GM23338 (cell line): ENCODE measurements at regions not wholly inside any gene's neighbourhood (a gene's known extent, or its start where the extent isn't known, plus 50 kb on each side); places are given as distances from the start of the nearest gene placed in this dataset.

Experiments used
- ATAC-seq: fragments of 200-7000 bp; cut with Tn5 transposase; 3 replicates; pipeline ENCODE4 v1.9.1; 2020
- DNase-seq: peaks from one replicate; pipeline ENCODE4 v3.0.0-alpha.2; 2015; ENCODE audit warnings: low spot score
- H2AFZ ChIP-seq: fragments of 200-600 bp; sonication (generic); 2 replicates; pipeline ENCODE4 v1.8.0; 2016; ENCODE audit warnings: antibody characterized with exemption, mild to moderate bottlenecking, moderate library complexity
- H3F3A ChIP-seq: fragments of 200-600 bp; sonication (generic); replicated peaks from 2 replicates; pipeline ENCODE4 v1.8.0; 2017; ENCODE audit warnings: antibody characterized with exemption, mixed run types, low read depth
- H3K27ac ChIP-seq: fragments of 200-600 bp; sonication (generic); 2 replicates; pipeline ENCODE4 v1.6.1; 2016; ENCODE audit warnings: low read depth
- H3K27me3 ChIP-seq: fragments of 200-600 bp; sonication (generic); 2 replicates; pipeline ENCODE4 v1.8.0; 2016; ENCODE audit warnings: mild to moderate bottlenecking, mixed run types, moderate library complexity; ENCODE audit not compliant: insufficient read depth
- H3K36me3 ChIP-seq: fragments of 200-600 bp; sonication (generic); 2 replicates; pipeline ENCODE4 v1.8.0; 2016; ENCODE audit warnings: mild to moderate bottlenecking; ENCODE audit not compliant: insufficient read depth
- H3K4me1 ChIP-seq: fragments of 200-600 bp; sonication (generic); 2 replicates; pipeline ENCODE4 v1.8.0; 2016; ENCODE audit warnings: mild to moderate bottlenecking, moderate library complexity; ENCODE audit not compliant: insufficient read depth
- H3K4me2 ChIP-seq: fragments of 200-600 bp; sonication (generic); 2 replicates; pipeline ENCODE4 v1.7.1; 2017; ENCODE audit warnings: mixed run types
- H3K4me3 ChIP-seq: fragments of 200-600 bp; sonication (generic); 2 replicates; pipeline ENCODE4 v1.6.1; 2016; ENCODE audit warnings: mixed run types
- H3K79me2 ChIP-seq: fragments of 200-600 bp; sonication (generic); replicated peaks from 2 replicates; pipeline ENCODE4 v1.8.0; 2017; ENCODE audit warnings: mild to moderate bottlenecking; ENCODE audit not compliant: insufficient read depth
- H3K9me2 ChIP-seq: fragments of 200-600 bp; sonication (generic); 2 replicates; pipeline ENCODE4 v1.8.0; 2017; ENCODE audit not compliant: insufficient read depth
- H4K20me1 ChIP-seq: fragments of 200-600 bp; sonication (generic); replicated peaks from 2 replicates; pipeline ENCODE4 v1.8.0; 2017; ENCODE audit warnings: mild to moderate bottlenecking; ENCODE audit not compliant: insufficient read depth
- H3K27ac Mint-ChIP-seq: 2 replicates; pipeline ENCODE4 v1.8.0; 2020; ENCODE audit warnings: inconsistent platforms, mild to moderate bottlenecking, moderate library complexity, mixed read lengths
- H3K27me3 Mint-ChIP-seq: 3 replicates; pipeline ENCODE4 v1.8.0; 2022; ENCODE audit warnings: low read depth, mild to moderate bottlenecking, moderate library complexity, mixed read lengths, inconsistent platforms; ENCODE audit not compliant: insufficient read depth, poor library complexity
- H3K36me3 Mint-ChIP-seq: 3 replicates; pipeline ENCODE4 v1.8.0; 2021; ENCODE audit warnings: low read depth, mild to moderate bottlenecking, inconsistent platforms, moderate library complexity, mixed read lengths
- H3K4me1 Mint-ChIP-seq: 3 replicates; pipeline ENCODE4 v1.8.0; 2020; ENCODE audit warnings: mild to moderate bottlenecking, inconsistent platforms, mixed read lengths
- H3K4me3 Mint-ChIP-seq: 3 replicates; pipeline ENCODE4 v1.8.0; 2021; ENCODE audit warnings: moderate library complexity, mild to moderate bottlenecking, inconsistent platforms, mixed read lengths
- H3K9me3 Mint-ChIP-seq: 3 replicates; pipeline ENCODE4 v1.8.0; 2020; ENCODE audit warnings: moderate library complexity, mild to moderate bottlenecking, inconsistent platforms, mixed read lengths
- CREB1 ChIP-seq: fragments of 250-450 bp; sonication (Bioruptor Pico); IDR thresholded peaks from 2 replicates; pipeline ENCODE4 v1.5.0; 2020; ENCODE audit warnings: low read depth, mild to moderate bottlenecking, moderate library complexity
- CTCF ChIP-seq, 2 experiments: fragments of 200-600 bp in 1 of 2; sonication (generic) in 1 of 2; conservative IDR thresholded peaks; 2 replicates each; pipeline versions ENCODE4 v1.5.1 to v1.6.1; 2016 to 2017; ENCODE audit warnings: antibody characterized with exemption in 2 of 2, low read depth in 2 of 2, mild to moderate bottlenecking in 2 of 2, moderate library complexity in 1 of 2
- EZH2 ChIP-seq: fragments of 200-600 bp; sonication (generic); IDR thresholded peaks from one replicate; pipeline ENCODE4 v1.8.0; 2017; ENCODE audit warnings: antibody characterized with exemption, mild to moderate bottlenecking, low read depth; ENCODE audit not compliant: unreplicated experiment
- EZH2phosphoT487 ChIP-seq: fragments of 200-600 bp; sonication (generic); IDR thresholded peaks from one replicate; pipeline ENCODE4 v1.8.1; 2018; ENCODE audit warnings: antibody characterized with exemption; ENCODE audit not compliant: unreplicated experiment
- JUNB ChIP-seq: IDR thresholded peaks from one replicate; pipeline ENCODE4 v1.6.1; 2016; ENCODE audit warnings: antibody characterized with exemption; ENCODE audit not compliant: unreplicated experiment
- NANOG ChIP-seq: IDR thresholded peaks from 2 replicates; pipeline ENCODE4 v1.6.1; 2016; ENCODE audit warnings: antibody characterized with exemption, borderline replicate concordance
- POLR2AphosphoS5 ChIP-seq: IDR thresholded peaks from 2 replicates; pipeline ENCODE4 v1.6.1; 2016; ENCODE audit warnings: antibody characterized with exemption, low read depth
- STAT1 ChIP-seq: IDR thresholded peaks from one replicate; pipeline ENCODE4 v1.6.1; 2016; ENCODE audit warnings: antibody characterized with exemption; ENCODE audit not compliant: unreplicated experiment
- ZNF114 ChIP-seq: fragments of 250-450 bp; sonication (Bioruptor Pico); IDR thresholded peaks from 2 replicates; pipeline ENCODE4 v1.5.0; 2020; ENCODE audit warnings: mild to moderate bottlenecking, moderate library complexity
- ZNF331 ChIP-seq: fragments of 250-450 bp; sonication (Bioruptor Pico); IDR thresholded peaks from 2 replicates; pipeline ENCODE4 v1.5.0; 2020; ENCODE audit warnings: low read depth, mild to moderate bottlenecking, moderate library complexity
- TF ChIP-seq, protein P1 (sequence below): IDR thresholded peaks from one replicate; pipeline ENCODE4 v1.6.1; 2018; ENCODE audit warnings: antibody characterized with exemption; ENCODE audit not compliant: unreplicated experiment
- TF ChIP-seq, protein P2 (sequence below): IDR thresholded peaks from 2 replicates; pipeline ENCODE4 v1.6.1; 2016; ENCODE audit warnings: antibody characterized with exemption
- TF ChIP-seq, protein P3 (sequence below): fragments of 250-450 bp; sonication (Bioruptor Pico); IDR thresholded peaks from 2 replicates; pipeline ENCODE4 v1.5.0; 2020; ENCODE audit warnings: mild to moderate bottlenecking, moderate library complexity

DNA sequence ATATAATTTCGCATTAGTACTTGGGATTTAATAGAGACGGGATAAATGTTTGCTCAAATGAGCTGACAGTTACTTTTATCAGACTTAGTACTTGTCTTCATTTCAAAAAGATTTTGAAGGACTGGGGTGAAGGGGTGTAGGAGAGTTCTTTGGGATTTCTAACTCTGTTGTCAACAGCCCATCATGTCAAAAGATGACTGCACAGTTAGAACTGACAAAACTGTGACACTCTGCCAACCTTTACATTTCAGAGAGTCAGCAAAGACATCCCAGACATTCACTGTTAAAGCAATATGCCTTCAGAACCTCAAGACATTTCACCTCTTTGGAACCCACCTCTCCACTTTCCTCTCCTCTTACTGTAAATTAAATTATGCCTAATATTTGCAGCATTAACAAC is 285.4 kb upstream of the SPHKAP start:
- no peaks in the 10 kb centered on the region for H3K27me3 ChIP-seq
- DNase-seq (no peak), ATAC-seq (no peak)
- Mint-ChIP-seq H3K27ac (no peak overlapping the region; the same call in 1 of the 2 replicates), H3K4me3 (no peak overlapping the region), H3K36me3 (peaks cover 3% of the 10 kb centered on the region; the same call in 2 of the 3 replicates), H3K9me3 (peaks cover 3% of the 10 kb centered on the region; the same call in 1 of the 3 replicates), H3K4me1 (peaks cover 8% of the 10 kb centered on the region; the same call in 2 of the 3 replicates), H3K27me3 (no peaks in the 10 kb centered on the region)
- H3K4me2 ChIP-seq = no peak overlapping the region
- H3K79me2 ChIP-seq = no peaks in the 10 kb centered on the region
- H3K27ac ChIP-seq = no peak overlapping the region
- no peaks in the 10 kb centered on the region for H4K20me1 ChIP-seq
- no peak overlapping the region for H3K4me3 ChIP-seq
- H3K9me2 ChIP-seq = peaks cover 9% of the 10 kb centered on the region; the same call in 1 of the 2 replicates
- no peak overlapping the region for H2AFZ ChIP-seq
- H3K36me3 ChIP-seq = no peaks in the 10 kb centered on the region
- TF ChIP-seq POLR2AphosphoS5 (no peak), NANOG (no peak), ZNF331 (no peak), CREB1 (CRISPR knock-in tag) (no peak), CTCF (conservative IDR thresholded peaks at IDR 0.05; ENCODE audit: low read depth in 2 of 2) (no peak), JUNB (no peak), EZH2 (no peak), STAT1 (no peak), ZNF114 (CRISPR knock-in tag) (no peak), EZH2phosphoT487 (no peak)
- TF ChIP-seq, protein P1, sequence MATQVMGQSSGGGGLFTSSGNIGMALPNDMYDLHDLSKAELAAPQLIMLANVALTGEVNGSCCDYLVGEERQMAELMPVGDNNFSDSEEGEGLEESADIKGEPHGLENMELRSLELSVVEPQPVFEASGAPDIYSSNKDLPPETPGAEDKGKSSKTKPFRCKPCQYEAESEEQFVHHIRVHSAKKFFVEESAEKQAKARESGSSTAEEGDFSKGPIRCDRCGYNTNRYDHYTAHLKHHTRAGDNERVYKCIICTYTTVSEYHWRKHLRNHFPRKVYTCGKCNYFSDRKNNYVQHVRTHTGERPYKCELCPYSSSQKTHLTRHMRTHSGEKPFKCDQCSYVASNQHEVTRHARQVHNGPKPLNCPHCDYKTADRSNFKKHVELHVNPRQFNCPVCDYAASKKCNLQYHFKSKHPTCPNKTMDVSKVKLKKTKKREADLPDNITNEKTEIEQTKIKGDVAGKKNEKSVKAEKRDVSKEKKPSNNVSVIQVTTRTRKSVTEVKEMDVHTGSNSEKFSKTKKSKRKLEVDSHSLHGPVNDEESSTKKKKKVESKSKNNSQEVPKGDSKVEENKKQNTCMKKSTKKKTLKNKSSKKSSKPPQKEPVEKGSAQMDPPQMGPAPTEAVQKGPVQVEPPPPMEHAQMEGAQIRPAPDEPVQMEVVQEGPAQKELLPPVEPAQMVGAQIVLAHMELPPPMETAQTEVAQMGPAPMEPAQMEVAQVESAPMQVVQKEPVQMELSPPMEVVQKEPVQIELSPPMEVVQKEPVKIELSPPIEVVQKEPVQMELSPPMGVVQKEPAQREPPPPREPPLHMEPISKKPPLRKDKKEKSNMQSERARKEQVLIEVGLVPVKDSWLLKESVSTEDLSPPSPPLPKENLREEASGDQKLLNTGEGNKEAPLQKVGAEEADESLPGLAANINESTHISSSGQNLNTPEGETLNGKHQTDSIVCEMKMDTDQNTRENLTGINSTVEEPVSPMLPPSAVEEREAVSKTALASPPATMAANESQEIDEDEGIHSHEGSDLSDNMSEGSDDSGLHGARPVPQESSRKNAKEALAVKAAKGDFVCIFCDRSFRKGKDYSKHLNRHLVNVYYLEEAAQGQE = no peak
- TF ChIP-seq, protein P2, sequence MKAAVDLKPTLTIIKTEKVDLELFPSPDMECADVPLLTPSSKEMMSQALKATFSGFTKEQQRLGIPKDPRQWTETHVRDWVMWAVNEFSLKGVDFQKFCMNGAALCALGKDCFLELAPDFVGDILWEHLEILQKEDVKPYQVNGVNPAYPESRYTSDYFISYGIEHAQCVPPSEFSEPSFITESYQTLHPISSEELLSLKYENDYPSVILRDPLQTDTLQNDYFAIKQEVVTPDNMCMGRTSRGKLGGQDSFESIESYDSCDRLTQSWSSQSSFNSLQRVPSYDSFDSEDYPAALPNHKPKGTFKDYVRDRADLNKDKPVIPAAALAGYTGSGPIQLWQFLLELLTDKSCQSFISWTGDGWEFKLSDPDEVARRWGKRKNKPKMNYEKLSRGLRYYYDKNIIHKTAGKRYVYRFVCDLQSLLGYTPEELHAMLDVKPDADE = no peak
- TF ChIP-seq, protein P3, sequence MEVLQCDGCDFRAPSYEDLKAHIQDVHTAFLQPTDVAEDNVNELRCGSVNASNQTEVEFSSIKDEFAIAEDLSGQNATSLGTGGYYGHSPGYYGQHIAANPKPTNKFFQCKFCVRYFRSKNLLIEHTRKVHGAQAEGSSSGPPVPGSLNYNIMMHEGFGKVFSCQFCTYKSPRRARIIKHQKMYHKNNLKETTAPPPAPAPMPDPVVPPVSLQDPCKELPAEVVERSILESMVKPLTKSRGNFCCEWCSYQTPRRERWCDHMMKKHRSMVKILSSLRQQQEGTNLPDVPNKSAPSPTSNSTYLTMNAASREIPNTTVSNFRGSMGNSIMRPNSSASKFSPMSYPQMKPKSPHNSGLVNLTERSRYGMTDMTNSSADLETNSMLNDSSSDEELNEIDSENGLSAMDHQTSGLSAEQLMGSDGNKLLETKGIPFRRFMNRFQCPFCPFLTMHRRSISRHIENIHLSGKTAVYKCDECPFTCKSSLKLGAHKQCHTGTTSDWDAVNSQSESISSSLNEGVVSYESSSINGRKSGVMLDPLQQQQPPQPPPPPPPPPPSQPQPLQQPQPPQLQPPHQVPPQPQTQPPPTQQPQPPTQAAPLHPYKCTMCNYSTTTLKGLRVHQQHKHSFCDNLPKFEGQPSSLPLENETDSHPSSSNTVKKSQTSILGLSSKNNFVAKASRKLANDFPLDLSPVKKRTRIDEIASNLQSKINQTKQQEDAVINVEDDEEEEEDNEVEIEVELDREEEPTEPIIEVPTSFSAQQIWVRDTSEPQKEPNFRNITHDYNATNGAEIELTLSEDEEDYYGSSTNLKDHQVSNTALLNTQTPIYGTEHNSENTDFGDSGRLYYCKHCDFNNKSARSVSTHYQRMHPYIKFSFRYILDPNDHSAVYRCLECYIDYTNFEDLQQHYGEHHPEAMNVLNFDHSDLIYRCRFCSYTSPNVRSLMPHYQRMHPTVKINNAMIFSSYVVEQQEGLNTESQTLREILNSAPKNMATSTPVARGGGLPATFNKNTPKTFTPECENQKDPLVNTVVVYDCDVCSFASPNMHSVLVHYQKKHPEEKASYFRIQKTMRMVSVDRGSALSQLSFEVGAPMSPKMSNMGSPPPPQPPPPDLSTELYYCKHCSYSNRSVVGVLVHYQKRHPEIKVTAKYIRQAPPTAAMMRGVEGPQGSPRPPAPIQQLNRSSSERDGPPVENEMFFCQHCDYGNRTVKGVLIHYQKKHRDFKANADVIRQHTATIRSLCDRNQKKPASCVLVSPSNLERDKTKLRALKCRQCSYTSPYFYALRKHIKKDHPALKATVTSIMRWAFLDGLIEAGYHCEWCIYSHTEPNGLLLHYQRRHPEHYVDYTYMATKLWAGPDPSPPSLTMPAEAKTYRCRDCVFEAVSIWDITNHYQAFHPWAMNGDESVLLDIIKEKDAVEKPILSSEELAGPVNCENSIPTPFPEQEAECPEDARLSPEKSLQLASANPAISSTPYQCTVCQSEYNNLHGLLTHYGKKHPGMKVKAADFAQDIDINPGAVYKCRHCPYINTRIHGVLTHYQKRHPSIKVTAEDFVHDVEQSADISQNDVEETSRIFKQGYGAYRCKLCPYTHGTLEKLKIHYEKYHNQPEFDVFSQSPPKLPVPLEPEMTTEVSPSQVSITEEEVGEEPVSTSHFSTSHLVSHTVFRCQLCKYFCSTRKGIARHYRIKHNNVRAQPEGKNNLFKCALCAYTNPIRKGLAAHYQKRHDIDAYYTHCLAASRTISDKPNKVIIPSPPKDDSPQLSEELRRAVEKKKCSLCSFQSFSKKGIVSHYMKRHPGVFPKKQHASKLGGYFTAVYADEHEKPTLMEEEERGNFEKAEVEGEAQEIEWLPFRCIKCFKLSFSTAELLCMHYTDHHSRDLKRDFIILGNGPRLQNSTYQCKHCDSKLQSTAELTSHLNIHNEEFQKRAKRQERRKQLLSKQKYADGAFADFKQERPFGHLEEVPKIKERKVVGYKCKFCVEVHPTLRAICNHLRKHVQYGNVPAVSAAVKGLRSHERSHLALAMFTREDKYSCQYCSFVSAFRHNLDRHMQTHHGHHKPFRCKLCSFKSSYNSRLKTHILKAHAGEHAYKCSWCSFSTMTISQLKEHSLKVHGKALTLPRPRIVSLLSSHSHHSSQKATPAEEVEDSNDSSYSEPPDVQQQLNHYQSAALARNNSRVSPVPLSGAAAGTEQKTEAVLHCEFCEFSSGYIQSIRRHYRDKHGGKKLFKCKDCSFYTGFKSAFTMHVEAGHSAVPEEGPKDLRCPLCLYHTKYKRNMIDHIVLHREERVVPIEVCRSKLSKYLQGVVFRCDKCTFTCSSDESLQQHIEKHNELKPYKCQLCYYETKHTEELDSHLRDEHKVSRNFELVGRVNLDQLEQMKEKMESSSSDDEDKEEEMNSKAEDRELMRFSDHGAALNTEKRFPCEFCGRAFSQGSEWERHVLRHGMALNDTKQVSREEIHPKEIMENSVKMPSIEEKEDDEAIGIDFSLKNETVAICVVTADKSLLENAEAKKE (CRISPR knock-in tag) = no peak
- no peaks in the 10 kb centered on the region for H3F3A ChIP-seq
- peaks cover 4% of the 10 kb centered on the region; the same call in 1 of the 2 replicates for H3K4me1 ChIP-seq
